SK-N-DZ (cell line): ENCODE measurements at regions not wholly inside any gene's neighbourhood (a gene's known extent, or its start where the extent isn't known, plus 50 kb on each side); places are given as distances from the start of the nearest gene placed in this dataset.
"Not testable (repeated sequence)": the region's sequence is repeated elsewhere in the genome, so short reads cannot be mapped to it uniquely, and the experiment has no call there.

Experiments used
- DNase-seq: peaks from one replicate; pipeline ENCODE4 v3.0.0-alpha.2; 2015; ENCODE audit warnings: low spot score

DNA sequence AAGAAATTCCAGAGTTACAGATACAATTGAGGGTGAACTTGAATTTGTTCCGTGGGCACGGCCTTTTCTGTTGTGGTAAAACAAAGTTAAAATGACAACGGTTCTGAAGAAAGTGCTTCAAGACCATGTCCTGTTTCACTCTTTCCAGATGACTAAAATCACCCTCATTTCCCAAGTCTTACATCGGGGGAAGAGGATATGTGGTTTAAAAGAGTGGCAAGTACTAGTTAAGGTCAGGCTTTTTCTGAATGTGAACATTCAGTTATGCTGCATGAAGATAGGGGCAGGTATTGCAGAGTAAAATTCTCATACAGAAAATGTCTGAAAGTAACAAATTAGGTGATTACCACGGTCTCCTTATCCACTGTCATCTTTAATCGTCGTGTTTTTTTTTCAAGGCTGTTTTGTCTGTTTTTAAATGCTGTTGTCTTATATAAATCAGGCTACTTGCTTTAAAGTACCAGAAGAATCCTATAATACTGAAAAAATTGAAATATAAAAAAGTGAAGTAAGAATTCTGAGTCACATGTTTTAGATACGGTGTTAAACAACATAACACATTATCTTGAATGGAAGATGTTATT, 236.6 kb upstream of the PLGLB2 start:
- DNase-seq = not testable (repeated sequence)

DNA sequence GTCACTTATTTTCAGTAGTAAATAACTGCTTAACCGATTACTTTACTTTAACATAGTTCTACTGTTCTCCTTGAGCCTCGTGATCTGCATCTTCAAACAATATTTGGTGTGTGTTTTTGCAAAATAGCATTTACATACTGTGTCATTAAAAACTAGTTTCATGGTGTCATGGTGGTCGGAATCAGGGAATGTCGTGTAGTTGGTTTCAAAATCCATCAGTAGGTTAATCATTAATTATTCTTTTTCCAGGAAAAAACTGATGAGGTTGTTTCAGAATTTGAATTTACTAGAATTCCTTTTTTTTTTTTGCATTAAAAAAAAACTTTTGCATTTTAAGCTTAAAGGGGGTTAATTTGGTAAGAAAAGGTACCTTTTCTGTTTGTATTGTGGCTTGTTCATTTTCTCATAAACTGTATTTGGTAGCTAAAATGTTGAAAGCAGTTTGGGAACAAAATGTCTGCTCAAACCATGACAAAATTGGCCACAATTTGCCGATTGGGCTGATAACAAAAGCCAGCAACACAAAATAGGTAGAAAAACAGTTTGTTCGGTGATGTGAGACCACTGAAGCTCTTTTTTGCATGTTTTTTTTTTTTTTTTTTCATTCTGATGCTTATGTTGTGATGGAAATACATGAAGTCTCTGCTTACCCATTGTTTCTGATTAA, 234.9 kb upstream of the PLGLB2 start:
- not testable (repeated sequence) for DNase-seq

DNA sequence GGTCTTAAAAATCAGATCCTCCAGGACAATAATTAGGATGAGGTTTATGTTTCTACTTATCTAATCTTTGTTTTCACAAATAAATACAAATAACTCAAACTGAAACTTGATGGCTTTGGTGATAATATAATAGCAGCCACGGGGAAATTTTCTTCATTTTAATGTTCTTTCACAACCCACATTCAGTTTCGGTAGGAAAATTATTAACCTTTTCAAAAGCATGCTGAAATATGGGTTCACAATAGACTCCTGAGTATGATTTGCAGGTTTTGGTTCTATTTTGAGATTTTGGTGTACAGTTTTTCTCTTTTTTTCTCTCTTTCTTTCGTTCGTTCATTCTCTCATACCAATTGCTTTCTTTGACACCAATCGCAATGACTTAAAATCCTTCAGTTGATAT, 233.9 kb upstream of the PLGLB2 start:
- DNase-seq = not testable (repeated sequence)

DNA sequence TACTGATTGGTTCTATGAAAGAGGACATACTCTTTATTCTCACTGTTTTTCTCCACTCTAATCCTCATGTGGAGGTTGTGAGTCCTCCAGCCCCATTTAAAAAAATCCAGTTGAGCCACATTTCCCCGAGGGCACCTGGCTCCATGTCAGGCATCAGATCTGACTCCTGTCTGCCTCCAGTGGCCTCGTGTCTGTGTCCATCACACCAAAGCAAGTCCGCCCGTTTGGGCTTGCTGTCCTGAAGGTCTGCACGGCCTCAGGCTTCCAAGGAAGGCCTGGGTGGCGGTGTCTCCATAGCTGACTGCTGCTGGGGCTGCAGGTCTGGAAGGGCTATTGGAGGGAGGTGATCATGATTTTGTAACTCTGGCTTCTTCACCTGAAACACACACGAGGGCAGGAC, 233.4 kb upstream of the PLGLB2 start:
- DNase-seq = not testable (repeated sequence)

DNA sequence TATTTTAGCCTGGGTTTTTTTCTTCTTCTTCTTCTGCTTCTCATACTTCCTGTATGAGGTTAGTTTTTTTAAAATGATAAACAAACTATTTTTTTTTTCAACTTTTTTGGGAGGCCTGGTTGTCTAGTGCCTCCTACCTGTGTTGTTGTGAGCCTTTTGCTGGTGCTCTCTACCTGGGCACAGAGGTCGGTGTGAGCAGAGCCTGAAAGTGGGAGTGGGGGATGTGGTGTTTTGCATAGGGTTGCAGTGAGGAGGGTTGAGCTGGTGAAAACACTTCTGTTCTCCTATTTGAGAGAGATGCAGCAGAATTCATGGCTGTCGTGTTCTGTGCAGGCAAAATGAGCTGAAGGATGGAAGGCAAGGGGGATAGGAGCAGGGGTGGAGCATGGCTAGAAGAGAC, 232.7 kb upstream of the PLGLB2 start:
- not testable (repeated sequence) for DNase-seq

DNA sequence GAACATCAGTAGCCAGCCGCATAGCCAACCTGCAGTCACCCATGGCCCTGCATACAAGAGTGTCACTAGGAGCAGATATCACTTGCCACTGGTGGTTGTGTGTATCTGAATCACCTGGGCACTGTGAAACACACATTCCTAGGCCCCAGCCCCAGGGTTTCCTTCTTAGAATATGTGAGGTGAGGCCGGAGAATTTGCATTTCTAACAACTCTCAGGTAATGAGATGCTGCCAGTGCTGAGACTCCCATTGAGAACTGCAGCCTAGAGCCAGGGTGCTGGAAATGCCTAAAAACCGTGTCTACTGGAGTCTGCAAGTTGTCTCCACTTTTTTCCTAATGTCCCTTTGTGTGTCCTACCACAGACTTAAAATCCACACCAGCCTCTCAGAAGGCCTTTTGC, 232.0 kb upstream of the PLGLB2 start:
- DNase-seq = not testable (repeated sequence)

DNA sequence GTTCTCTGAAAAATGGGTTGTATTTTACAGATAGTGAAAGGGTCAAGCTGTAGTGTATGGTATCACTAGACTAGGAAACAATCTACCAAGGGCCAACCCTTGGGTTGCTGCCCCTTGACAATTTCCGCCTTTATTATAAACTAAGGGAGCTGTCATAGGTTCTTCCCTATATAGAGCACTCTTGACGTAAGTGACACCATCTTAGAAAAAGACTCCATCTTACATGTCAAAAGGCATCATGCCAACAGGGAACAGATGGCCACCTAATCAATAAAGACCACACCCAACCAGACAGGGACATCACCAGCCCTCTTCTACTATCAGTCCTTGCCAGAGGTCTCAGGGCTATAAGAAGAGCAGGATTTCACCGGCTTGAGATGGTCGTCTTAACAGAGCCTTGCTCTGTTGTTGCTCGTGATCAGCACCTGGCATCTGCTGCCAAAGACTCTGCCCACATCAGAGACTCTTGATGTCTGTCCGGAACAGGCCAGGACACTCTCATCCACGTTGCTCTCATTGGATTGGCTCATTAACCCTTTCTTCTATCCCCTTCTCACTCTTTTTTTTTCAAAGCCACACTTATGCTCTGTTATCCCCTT, 231.4 kb upstream of the PLGLB2 start:
- not testable (repeated sequence) for DNase-seq

DNA sequence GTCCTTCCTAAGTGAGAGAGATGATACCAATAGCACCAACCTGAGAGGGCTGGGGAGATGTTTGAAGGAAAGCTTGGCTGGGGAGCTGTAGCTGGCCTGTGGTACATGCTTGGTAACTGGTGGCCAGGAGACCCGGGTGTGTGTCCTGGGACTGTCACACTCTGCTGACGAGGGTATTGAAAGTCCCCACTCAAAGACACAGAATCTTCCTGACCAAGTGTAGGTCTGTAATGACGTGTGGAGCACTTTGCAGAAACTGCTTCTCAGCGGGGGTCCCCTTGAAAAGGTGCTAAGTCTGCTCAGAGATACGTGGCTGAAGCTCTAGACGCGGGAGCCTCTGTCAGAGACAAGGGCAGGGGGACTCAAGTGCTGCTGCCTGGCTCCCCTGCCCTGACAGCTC, 230.4 kb upstream of the PLGLB2 start:
- DNase-seq = not testable (repeated sequence)

DNA sequence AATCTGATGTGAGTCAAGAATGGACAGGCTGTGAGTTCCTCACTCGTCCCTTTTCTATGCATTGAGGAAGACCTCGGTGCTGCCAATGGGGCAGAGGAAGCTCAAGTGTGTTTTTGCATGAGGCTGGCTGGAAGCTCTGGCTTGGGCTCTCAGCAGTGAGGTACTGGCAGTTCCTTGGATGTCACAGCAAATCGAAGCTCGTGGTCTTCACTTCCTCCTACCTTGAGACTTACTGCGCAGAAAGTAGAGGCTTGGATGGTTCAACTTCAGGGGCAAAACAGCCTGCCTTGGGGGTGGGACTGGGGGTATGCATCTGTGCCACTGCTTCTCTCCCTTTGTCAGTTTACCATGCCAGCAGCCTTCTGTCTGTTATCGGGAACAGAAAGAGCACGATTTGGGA, 229.8 kb upstream of the PLGLB2 start:
- not testable (repeated sequence) for DNase-seq

DNA sequence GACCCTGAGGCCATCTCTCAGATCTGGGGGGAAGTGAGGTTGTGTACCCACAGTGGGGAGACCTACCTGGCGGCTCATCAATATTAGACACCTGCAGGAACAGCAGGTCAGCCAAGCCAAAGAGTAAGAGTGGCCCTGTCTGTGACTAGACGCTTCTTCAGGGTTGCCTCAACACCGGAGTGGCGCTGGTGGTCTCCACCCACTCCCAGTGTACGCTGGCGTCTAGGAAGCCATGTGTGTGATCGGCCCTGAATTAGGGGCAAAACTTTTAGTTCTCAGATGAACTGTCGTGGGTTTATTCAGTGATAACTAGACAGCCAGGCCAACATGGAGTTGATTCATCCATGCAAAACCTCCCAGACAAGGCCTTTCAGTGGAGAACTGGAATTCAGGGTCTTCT, 229.3 kb upstream of the PLGLB2 start:
- DNase-seq = not testable (repeated sequence)

DNA sequence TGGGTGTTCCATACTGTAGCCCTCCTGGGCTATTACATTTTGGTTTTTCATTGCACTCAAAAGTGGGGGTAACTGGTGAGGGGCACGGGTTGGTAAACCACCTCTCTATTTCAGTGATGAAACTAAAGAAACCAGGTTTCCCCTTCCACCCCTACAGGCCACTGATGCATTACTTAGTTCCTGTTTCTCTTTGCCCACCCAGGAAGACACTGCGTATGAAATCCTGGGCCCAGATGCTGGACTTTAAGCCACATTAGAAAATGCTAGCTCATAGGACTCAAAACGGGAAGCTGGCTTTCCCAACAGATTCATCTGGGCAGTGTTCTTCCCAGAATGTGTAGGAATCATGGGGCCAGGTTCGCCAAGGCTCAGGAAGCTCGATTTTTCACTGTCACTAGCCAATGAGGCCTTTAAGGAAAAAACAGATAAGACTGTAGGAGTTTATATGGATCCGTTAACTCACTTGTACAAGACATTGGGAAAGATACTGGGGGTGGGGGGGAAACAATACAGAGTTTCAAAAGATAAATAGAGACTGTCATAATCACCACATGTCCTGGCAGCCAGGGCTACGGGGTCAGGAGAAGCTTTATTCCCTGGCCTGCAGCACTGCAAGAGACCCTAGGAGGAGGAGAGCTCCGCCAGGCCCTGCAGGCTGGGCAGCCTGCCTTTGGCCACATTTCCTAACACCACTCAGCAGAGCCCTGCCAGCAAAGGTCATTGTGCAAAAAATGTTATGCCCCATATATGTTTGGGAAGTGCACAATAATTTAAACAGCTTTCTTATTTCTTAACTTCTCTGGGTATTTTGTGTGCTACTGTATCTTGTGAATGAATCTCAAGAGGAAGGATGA, 228.5 kb upstream of the PLGLB2 start:
- not testable (repeated sequence) for DNase-seq

DNA sequence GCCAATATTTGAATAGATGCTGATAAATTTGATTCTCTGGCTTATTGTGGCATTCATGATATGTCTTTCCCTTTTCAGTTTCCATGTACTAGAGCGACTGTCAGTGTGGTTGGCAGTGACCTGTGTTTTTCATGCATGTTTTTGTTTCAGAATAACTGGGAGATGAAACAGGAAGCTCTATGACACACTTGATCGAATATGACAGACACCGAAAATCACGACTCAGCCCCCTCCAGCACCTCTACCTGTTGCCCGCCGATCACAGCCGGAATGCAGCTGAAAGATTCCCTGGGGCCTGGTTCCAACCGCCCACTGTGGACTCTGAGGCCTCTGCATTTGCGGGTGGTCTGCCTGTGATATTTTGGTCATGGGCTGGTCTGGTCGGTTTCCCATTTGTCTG, 226.8 kb upstream of the PLGLB2 start:
- not testable (repeated sequence) for DNase-seq

DNA sequence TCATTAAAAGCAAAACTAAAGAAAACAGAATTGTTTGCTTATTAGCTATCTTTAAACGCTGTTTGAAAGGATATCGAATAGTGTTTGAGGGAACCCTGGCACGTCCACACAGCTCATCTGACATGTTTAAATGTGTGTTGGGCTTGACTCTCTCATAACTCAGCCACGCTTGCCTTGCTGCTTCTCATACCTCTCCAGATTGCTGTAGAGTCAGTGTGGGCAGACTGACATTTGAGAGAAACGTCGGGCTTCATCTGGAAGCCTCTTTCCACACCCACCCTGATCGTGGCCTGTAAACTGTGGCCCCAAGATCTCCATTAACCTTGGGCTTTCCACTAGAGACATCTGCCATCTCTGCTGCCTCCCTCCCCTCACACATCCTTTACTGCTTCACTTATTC, 226.4 kb upstream of the PLGLB2 start:
- DNase-seq = not testable (repeated sequence)

DNA sequence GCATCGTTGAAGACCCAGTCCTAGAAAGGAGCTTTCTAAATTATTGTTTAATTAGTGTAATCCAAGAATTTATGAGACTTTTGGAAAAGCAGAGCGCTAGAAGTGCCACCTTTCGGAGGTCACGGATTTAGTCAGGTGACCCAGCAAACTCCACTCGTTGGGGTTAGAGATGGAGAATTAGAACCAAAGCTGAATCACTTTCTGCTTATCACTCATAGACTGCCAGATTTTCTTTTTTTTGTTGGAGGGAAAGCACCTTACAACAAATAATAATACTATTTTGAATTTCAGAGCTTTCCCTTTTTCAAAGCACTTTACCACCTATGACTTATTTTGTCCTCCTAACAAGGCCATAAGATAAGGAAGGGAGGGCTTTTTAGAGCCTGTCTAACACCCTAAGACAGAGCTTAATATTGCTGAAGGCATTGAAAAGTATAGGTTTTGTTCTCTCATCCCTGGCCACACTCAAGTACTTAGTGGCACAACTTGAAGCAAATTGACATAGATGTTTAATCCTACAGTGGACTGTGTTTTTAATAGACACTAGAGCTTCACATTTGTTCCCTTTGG, 223.2 kb upstream of the PLGLB2 start:
- not testable (repeated sequence) for DNase-seq

DNA sequence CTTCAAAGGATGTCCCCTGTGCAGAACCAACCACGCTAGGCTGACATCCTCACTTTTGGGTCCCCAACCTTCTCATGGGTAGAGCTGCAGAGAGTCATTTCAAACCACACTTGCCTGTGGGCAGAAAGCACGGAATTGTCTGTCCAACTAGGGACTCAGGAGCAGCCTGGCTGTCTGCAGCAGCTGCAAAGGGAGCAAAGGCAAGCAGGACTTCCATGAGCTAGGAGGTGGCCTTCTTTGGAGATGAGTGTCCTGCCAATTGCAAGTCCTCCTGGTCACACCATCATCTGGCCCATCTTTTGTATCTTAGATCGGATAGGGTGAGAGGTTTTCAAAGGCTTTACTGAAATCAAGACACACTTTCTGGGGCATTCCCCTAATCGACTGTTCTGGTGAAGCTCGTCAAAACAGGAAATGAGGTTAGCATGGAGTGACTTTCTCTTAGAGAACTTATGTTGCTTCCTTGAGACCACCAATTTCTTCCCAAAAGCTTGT, 222.3 kb upstream of the PLGLB2 start:
- not testable (repeated sequence) for DNase-seq

DNA sequence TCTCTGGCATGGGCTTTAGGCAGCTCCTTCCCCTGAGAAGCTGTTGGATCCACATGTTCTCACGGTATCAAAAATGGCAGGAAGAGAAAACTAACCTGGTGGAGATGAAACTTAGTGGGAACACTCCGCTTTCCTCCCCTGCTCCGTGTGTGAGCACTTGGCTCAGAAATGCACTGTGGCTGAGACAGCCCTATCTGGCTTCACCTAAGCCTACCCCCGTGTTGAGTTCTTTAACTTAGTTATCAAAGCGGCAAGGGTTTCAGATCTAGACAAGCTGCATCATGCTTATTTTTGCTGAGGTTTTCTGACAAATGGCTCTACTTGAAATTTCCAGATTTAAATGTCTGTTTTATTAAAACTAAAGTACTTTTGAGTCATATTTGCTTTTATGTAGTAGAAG, 221.6 kb upstream of the PLGLB2 start:
- DNase-seq = not testable (repeated sequence)

DNA sequence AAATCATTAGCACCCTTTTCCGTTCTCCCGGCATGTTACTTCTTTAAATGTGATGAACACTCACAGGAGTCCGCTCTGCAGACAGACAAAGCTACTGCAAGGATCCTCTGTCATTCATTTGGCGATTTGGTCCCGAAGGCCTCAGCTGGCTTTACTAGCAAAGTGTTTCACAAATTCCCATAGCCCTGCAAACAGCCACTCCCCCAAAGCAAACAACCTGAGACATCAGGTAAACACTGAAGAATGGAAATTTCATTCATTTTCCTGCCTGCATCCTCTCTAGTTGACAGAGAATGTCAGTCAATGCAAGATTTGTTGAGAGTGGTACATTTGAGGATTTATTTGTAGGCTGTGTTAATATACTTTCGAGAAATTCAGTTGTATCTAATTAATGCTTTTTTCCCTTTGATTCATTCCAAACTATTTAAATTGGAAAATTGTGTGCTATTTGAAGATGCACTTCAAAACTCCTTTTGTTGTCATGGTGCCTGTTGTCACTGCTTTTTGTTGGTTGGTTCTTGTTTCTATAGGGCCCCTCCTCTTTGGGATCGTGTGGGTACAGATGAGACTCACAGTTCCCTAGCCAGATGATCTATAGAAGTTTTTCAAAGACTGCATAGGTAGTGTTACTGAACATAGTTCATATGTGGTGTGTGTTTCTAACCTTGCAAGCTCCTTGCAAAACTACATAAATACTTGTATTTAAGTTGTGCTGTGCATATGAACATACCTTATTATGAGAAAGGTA, 215.7 kb upstream of the PLGLB2 start:
- not testable (repeated sequence) for DNase-seq

DNA sequence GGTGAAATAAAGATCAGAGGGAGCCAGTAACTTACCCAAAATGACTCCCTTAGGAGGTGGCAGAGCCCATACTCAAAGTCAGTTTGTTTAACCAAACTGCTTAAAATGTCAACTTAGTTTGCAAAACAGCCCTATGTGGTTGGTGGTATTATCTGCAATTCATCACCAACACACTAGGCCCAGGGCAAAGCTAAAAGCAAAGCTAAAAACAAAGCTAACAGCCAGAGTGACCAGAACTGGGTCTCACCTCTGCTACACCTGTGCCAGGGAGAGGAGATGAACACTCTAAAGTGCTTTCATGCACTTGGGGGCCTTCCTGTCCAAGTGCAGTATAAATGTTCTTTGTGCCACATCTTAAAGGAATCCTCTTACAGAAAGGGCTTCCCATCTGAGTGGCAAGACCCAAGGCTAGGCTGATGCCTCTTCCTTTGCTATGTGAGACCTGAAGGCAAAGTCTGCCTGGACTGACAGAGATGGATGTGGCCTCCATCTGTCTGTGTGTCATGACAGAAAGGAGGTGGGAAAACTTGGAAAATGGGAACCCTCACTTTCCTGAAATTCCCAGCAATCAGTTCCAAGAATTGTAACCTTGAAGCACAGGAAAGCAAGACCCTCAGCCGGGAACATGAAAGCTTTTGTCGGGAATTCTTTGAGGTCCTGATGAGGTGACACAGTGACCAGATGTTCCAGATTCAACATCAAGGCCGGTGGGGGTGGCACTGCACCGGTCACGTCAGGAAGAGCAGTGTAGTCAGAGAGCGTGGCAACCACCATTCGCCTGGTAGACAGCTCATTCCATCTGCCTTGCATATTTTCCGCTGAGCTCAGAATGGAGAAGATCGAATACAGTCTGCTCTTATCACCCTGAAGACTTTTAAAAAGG, 214.3 kb upstream of the PLGLB2 start:
- not testable (repeated sequence) for DNase-seq

DNA sequence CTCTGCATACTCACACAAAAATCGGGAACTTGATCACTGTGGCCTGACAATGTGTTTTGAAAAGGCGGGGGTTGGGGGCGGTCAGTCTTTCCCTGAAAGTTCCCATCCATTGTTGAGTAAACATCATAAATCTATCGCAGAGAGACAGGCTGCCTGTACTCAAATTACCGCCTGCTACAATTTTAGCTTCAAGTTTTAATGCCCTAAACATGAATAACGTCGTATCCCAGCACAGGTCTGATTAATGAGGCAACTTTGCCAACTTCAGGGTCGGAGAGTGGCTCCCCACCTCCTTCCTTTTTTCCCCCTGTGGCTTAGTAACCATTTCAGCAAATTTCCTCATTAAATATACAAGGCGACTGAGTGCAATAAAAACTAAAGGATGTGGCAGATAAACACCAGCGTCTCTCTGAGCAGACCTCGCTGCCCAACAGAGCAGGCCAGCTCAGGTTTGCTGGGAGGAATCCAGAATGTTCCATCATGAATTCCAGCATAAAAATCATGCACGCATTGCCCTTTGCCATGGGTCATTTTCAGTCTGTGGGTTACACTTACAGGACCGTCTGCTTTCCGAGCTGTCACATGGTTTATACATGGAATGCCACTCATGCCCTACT, 213.5 kb upstream of the PLGLB2 start:
- DNase-seq = not testable (repeated sequence)
